Peyer's patch (tissue), 4 donors: ENCODE measurements at regions not wholly inside any gene's neighbourhood (a gene's known extent, or its start where the extent isn't known, plus 50 kb on each side); places are given as distances from the start of the nearest gene placed in this dataset.

Source experiments
- POLR2A ChIP-seq, 2 donors: fragments of 450-650 bp; IDR thresholded peaks; one replicate each; pipeline ENCODE4 v1.5.1; 2017; ENCODE audit warnings: antibody characterized with exemption in 2 of 2, mild to moderate bottlenecking in 2 of 2, moderate library complexity in 2 of 2
- TF ChIP-seq, protein P1 (sequence below), 6 experiments: fragments of 450-650 bp in 4 of 6; fragments of 200-600 bp in 2 of 6; sonication (generic) in 1 of 6; IDR thresholded peaks; one replicate each; pipeline ENCODE4 v1.5.1; 2017 to 2019; ENCODE audit warnings: antibody characterized with exemption in 6 of 6, mild to moderate bottlenecking in 3 of 6, moderate library complexity in 1 of 6

DNA sequence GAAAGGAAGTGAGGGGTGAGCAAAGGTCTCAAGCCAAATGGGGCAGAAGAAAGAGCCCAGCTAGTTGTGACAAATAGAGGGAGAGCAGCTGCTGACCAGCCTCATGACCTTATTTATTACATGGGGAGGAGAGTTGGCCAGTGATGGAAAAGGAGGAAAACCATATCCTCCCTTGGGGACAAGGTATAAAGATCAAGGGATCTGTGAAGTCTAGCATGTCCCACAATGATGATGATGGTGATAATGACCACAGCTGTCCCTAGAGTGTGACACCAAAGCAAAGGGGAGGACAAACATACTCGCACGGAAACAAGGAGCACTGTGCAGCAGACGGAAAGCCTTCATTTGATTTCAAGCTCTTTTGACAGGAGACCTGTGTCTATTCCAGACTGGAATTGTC, 190.4 kb upstream of the MCHR2 start:
- TF ChIP-seq, protein P1, sequence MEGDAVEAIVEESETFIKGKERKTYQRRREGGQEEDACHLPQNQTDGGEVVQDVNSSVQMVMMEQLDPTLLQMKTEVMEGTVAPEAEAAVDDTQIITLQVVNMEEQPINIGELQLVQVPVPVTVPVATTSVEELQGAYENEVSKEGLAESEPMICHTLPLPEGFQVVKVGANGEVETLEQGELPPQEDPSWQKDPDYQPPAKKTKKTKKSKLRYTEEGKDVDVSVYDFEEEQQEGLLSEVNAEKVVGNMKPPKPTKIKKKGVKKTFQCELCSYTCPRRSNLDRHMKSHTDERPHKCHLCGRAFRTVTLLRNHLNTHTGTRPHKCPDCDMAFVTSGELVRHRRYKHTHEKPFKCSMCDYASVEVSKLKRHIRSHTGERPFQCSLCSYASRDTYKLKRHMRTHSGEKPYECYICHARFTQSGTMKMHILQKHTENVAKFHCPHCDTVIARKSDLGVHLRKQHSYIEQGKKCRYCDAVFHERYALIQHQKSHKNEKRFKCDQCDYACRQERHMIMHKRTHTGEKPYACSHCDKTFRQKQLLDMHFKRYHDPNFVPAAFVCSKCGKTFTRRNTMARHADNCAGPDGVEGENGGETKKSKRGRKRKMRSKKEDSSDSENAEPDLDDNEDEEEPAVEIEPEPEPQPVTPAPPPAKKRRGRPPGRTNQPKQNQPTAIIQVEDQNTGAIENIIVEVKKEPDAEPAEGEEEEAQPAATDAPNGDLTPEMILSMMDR (IDR thresholded peaks at IDR 0.05) = no peak
- TF ChIP-seq POLR2A (IDR thresholded peaks at IDR 0.05) = no peak
